ENCODE measurements at regions not wholly inside any gene's neighbourhood (a gene's known extent, or its start where the extent isn't known, plus 50 kb on each side); places are given as distances from the start of the nearest gene placed in this dataset.

DNA sequence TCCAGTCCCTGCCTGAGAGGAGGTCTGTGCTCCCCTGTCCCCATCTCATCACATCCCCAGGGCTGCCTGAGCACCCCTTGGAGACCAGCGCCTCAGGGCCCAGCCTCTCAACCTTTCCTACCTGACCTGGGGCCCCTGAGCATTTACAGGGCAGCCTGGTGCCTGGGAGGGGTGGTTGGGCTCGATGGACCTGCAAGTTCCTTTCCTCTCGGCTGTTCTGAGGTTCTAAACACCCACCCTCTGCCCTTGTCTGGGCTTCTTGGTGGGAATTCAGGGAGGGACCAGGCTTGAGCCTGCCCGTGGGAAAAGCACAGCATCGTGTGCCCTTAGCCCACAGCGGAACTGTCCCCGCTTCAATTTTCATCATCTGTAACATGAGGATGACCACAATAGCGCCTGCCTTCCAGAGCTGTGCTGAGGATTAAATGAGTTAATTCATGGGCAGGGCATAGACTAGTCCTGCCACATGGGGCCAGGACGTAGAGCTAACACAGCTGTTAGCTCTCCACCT lies 91.0 kb upstream of the SH3PXD2B start:
- no peak for TF ChIP-seq CTCF (IDR thresholded peaks at IDR 0.05)
- no peak for TF ChIP-seq POLR2A (IDR thresholded peaks at IDR 0.05)
